SW480 (cell line): ENCODE measurements at regions not wholly inside any gene's neighbourhood (a gene's known extent, or its start where the extent isn't known, plus 50 kb on each side); places are given as distances from the start of the nearest gene placed in this dataset.
"Not testable (repeated sequence)": the region's sequence is repeated elsewhere in the genome, so short reads cannot be mapped to it uniquely, and the experiment has no call there.

Experiments used
- DNase-seq: peaks from one replicate; pipeline ENCODE4 v3.0.0-alpha.2; 2016; ENCODE audit warnings: low spot score

DNA sequence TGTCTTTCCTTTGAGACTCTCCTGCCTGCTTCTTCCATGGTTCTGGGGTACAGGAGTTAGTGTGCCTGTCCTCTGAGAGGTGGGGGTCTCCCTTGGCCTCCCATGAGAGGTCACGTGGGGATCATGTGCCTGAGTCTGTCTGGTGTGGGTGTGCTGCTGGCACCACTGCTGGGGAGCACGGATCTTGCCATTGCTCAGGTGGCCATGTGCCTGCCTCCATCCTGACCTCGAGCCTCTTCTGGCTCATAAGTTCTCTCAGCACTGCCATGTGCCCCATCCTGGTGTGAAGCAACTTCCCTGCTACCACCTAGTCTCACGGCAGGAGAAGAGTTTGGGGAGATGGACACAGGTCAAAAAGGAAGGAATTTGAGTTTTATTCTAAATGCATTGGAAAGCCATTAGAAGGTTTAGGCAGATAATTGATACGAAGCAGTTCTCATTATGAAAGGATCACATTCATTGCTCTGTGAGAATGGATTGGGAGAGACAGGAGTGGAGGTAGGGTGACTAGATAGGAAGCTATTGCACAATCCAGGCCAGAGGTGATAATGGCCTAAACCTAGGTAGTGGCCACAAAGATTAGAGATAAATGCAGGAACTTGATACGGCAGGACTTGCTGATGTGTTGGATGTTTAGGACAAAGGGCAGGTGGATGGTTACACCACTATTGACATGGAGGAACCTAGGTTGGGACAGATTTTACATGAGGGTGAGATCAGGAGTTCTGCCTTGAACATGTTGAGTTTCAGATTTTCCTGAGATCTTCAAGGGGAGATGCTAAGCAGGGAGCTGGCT, 173.0 kb upstream of the RORA start:
- no peak for DNase-seq

DNA sequence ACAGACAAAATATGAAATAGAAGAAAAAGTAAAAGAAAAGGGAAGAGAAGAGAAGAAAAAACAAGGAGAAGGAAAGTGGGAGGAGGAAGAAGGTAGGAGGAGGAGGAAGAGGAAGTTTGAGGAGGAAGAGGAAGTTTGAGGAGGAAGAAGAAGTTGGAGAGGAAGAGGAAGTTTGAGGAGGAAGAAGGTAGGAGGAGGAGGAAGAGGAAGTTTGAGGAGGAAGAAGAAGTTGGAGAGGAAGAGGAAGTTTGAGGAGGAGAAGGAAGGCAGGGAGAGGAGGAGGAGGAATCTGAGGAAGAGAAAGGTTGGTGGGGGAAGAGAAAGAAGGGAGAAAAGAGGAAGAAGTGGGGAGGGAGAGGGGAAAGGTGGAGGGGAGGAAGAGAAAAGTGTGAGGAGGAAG, 169.2 kb upstream of the RORA start:
- no peak for DNase-seq

DNA sequence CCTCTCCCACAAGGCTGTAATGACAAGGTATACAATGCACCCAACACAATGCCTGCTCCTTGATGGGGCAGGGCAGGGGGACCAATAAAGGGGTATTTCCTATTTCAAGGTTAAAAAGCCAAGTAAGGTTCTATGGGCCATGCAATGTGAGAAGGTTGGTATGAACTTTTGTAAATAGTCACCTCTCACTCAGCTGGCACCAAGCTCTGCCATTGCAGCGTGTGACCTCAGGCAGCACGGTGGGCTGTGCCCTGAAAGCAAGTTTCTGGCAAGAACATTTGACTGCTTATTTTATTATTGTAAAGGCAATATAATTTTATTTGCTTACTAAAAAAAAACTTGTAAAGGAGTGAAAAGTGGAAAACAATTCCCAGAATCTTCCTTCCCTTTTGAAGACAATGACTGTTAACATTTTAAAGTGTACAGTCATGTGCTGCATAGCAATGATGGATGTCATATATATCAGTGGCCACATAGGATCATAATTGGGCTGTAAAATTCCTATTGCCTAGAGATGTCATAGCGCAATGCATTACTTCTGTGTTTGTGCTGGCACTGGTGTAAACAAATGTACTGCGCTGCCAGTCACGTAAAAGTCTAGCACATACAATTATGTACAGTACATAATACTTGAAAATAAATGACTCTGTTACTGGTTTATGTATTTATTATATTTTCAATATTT, 167.3 kb upstream of the RORA start:
- no peak for DNase-seq

DNA sequence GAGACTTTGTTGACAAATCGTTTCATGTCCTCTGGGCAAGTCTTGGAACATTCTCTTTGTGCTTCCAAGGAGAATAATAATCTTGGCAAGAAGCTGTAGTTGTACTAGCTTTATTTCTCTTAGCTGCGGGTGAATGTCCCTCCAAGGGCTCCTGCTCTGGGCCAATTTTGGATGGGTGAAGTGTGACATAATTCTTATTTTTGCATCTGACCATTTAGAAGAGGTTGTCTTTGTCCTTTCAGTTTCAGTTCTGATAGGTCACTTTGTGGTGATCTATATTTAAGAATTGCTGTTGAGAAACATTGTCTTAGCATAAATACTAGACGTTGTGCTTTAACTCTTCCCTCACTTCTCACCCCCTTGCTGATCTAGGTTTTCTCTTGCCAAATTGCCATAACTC, 164.8 kb upstream of the RORA start:
- no peak for DNase-seq

DNA sequence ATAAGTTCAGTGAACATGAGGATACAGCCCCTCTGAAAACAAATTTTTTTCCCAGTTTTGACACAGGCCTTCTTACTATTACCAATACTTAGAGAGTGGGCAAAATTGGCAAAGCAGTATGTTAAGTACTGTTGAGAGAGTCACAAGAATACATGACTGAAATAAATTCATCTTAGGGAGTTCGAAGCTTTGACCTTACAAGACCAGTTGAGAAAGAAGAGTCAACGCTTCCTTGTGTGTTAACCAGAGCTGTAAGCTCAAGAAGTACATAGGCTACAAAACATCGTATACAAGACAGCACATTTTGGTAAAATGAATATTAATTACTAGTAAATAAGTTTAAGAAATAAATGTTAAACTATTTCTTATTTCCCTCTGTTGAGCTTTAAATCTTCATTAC, 164.4 kb upstream of the RORA start:
- DNase-seq = no peak

DNA sequence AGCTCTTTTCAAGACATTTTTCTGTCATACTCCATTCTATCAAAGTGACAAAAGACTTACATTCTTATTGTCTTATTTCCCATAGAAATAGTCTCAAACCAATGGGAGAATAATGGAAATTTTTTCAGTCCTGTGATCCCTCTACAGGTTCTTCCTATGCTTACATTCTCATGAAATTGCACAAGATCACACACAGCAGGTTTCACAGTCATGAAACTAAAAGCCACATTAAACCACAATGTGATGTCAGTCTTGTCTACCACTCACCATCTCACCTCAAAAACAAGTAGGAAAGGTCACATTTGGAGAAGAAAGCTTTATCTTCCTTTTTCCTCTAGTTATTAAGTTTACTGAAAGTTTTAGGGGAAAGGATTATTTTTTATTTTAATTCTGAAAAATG, 161.0 kb upstream of the RORA start:
- DNase-seq = no peak

DNA sequence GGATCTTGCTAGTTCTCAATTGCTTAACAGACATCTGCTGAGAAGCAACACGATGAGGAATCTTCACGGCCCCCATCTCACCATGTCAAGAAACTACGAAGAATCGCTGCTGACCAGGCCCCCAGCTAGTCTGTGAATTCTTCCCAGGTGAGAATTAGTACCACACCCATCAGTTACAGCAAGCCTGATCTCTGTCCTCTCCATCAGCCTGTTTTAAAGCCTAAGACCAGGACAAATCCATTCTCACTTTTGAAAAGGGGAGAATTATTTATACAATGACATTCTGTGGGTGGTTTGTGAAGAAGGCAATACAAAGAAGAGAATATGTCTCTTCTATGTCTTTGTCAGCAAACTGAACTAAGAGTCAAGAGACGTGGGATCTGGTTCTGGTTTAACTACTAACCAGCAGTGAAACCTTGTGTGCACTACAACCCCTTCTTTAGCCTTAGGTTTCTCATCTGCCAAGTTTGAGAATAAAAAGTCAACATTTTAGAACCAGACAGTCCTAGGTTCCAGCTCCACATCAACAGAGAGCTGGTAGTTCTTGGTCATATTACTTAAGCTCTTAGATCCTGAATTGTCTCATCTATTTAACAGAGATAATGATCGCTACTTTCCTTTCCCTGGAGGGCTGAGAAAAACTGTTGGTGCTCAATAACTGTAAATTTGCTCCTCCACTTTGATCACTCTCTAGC, 160.4 kb upstream of the RORA start:
- DNase-seq = no peak

DNA sequence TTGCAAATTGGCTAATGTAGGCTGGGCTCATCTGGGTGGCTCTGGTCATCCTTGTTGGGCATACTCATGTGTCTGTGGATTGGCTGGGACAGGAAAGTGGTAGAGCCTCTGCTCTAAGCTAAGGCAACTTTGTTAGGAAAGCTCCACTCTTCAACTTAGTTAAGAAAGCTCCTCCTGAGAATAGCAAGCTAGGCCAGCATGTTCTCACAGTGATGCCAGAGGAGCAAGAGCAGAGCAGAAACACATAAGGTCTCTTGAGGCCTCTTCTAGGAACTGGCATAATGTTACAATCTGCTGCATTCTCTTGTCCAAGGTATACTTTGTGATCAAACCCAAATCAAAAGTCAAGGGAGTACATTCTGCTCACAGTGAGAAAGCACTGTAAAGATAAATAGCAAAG, 158.6 kb upstream of the RORA start:
- DNase-seq = no peak

DNA sequence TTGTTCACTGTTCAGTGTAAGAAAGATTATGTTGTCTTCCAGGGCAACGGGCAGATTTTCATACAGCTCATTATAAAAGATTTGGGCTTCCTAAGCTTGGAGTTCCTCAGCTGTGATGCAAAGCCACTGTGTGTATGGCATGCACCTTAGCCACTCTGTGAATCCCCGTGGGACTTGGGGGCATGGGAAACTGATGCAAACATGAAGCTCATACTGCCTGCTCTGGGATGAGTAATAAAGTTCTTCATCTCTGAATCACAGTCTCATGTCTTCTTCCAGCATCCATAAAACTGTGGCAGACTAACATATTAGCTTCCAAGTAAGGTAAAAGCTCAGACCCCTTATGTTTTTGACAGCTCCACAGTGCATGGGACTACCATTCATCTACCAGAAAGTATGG, 154.3 kb upstream of the RORA start:
- DNase-seq = no peak

DNA sequence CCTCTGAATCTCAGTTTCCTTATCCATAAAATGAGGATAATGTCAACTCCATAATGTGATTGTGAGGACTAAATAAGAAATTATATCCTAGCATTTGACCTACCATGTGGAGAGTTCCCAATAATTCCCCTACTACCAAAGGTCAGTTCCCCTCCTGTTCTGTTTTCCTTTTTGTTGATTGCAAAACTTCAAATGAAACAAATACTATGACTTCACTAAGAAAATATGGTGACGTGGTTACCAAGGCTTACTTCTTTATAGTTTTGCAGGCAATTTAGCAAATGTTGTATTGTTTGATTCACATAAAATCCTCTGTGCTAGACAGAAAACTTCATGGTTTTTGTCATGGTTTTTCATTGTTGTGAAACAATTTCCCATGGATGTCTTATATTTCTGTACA, 153.8 kb upstream of the RORA start:
- DNase-seq = no peak

DNA sequence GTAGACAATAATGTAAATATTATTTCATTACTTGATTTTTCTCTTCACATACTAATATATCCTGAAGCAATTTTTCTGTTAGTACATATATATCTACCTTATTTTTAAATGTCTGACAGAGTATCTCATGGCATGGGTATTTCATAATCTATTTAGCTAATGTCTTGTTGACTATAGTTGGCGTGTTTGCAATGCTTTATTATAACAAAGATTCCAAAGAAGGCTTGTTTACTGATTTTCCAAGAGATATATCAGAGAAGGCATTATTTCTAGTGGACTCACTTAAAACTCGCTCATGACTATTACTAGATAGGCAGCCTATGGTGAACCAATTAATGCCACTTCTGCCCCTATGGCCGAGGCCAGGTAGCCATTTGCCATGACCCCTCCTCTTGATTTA, 152.4 kb upstream of the RORA start:
- no peak for DNase-seq

DNA sequence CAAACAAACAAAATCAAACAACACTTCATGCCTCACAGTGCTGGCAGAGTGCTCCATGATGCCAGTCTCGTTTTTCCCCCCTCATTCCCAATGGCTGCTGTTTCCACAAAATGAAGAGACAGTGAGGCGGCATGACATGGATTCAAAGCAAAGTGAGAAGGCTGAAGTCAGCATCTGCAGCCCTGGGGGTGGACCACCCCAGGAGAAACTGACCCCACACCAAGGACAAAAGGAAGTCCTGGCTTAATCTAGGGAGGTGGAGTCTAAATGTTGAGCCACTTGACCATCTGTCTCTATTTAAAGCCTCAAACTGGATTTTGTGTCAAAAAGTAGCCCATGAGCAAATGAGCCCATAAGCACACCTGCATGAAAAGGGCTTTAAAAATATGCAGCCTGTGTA, 151.2 kb upstream of the RORA start:
- no peak for DNase-seq

DNA sequence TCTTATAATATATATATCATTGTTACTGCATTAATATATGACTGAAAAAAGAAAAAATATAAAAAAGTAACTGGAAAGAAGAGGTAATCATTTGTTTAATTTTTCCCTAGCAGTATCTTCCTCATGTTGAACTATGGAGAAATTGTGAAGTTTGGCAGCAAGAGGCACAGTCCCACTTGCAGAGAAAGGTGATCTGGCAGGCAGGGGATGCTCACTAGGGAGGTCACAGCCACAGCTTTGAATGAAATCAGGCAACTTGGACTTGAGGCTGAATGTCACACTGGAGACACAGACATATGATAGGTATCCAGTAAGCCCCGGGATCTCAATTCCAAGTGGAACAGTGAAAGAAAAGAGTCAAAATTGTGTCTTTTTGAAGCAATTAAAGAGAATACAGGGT, 149.9 kb upstream of the RORA start:
- DNase-seq = no peak

DNA sequence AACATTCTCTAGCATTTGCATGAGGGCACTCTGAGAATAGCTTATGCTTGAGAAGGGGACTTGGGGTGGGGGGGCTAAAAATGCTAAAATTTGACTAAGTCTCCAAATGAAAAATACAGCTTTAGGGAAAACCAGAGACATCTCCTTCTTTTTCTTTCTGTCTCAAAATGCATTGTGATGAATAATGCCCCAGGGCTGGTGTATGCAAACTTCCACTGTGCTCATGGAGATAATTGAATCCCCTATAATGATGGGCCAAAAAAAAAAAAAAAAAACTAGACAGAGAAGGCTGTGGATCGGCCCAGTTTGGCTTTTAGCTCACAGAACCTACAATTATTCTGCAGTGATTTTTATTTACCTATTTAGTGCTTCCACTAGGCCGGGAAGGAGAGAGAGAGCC, 147.9 kb upstream of the RORA start:
- DNase-seq = no peak

DNA sequence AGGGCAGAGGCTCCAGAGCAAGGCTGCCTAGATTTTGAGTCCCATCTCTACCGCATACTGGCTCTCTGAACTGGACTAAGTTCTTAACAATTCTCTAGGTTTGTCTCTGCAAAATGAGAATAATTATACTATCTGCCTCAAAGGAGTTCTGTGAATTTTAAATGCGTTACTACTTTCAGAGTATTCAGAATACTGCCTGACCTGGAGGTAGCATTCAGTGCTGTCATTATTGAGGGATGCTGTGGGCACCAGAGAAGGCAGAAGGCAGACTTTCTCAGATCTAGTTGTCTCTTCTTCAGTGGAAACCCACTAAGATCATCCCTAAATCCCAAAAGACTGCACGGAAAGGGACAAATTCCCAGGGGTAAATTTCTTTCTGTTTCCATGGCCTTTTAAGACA, 147.4 kb upstream of the RORA start:
- no peak for DNase-seq

DNA sequence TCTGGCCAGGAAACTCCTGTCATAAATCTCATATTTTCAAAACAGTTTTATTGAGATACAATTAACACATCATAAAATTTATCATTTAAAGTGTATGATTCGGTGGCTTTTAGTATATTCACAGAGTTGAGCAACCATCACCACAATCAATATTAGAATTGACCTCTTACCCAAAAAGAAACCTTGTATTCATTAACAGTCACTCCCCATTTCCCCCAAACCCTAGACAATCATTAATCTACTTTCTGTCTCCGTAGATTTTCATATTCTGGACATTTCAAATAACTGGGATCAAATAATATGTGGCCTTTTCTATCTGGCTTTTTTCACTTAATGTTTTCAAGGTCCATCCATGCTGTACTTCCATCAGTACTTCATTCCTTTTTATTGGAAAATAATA, 145.7 kb upstream of the RORA start:
- no peak for DNase-seq

DNA sequence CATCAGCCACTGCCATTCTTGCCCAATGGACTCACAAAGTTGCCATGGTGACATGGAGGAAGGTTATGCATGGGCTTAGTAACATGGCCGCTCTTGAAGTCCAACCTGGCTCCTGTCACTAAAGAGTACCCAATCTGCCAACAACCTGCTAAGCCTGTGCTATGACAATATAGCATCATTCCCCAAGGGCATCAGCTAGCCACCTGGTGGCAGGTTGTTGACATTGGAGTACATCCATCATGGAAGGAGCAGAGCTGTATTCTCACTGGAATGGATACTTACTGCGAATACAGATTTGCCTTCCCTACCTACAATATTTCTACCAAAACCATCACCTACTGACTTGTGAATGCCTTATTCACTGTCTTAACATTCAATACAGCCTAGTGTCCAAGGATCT, 138.9 kb upstream of the RORA start:
- no peak for DNase-seq

DNA sequence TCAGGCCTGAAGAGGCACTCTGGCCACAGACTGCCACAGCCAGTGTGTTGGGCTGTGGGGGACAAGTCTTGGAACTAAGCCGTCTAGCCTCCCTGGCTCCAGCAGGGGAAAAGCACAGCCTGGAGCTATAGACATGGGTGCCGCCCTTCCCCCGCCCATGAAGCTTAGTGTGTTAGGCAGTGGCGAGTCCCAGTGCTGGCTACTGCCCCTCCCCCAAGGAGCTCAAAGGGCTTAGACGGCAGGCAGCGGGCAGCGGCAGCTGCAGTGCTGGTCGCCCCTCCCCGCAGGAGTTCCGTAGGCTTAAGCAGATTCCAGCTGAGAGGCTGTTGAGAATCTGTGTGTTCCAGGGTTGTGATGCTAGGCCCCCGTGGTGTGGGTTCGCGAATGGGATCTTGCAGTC, 135.8 kb upstream of the RORA start:
- no peak for DNase-seq

DNA sequence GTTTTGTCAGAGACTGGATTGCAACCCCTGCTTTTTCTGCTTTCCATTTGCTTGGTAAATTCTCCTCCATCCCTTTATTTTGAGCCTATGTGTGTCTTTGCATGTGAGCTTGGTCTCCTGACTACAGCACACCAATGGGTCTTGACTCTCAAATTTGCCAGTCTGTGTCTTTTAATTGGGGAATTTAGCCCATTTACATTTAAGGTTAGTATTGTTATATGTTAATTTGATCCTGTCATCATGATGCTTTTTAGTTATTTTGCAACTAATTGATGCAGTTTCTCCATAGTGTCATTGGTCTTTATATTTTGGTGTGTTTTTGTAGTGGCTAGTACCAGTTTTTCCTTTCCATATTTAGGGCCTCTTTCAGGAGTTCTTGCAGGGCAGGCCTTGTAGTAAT, 133.8 kb upstream of the RORA start:
- not testable (repeated sequence) for DNase-seq

DNA sequence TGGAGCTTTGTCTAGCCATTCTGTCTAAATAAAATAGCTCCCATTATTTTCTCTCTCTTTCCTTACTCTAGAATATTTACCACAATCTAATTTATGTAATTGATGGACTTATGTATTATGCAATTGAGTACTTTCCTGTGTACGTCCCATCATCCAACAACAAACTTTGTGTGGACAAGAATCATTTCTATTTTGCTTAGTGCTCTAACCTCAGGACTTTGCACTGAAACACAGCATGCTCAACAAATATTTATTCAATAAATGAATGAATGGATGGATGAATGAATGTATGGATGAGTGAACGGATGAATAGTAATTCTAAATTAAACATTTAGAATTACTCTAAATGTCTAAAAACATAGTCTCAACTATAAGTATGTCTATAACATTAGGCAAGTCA, 115.2 kb upstream of the RORA start:
- no peak for DNase-seq

DNA sequence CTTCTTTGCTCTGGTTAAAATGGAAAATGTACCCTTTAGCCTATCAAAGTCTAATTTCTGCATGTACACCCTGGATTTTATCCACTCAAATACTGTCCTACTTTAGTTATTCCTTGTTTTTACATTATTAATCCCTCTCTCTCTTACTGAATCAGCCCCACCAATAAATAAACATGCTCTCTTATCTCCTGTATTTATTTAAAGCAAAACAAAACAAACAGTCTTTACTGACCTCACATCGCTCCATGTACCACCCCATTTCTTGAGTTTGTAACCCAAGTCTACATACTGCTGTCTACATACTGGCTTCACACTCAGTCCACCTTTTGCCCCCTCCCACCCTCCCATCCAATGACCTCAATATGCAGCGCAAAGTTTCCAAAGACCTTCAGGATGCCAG, 113.3 kb upstream of the RORA start:
- DNase-seq = no peak

DNA sequence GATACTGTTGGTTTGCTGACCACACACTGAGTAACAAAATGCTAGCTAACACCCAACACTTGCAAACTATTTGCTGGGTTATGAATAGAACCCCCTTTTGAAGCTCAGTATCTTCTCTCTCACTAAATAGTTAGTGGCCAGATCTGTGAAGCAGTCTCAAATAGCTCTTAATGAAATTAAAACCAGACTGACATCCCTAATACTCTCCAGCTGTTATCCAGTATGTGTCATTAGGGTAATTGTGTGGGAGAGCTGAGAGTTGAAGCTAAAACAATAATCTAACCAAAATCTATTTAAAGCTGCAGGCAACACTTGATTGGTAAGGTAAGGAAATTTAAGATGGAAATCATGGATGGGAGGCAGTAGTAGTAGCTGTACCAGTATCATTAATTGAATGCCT, 110.4 kb upstream of the RORA start:
- DNase-seq = no peak

DNA sequence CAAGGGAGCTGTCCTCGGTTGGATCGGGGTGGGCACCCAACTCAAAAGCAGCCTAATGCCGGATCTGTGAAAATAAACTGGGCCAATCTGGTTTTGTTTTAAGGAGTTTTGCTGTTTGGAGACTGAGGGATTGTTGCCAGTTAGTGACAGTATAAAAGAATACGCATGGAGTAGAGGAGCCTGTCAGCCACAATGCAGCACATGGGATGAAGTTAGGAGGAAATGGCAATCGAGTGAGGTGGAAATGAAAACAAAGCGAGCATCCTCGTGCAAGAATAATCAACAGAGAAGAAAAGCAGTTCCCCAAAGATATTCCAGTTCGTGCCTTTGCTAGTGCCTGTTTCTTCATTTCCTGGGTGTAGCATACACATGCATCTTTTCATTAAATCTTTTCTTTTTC, 108.4 kb upstream of the RORA start:
- DNase-seq = no peak
